ENCODE measurements at regions not wholly inside any gene's neighbourhood (a gene's known extent, or its start where the extent isn't known, plus 50 kb on each side); places are given as distances from the start of the nearest gene placed in this dataset.

DNA sequence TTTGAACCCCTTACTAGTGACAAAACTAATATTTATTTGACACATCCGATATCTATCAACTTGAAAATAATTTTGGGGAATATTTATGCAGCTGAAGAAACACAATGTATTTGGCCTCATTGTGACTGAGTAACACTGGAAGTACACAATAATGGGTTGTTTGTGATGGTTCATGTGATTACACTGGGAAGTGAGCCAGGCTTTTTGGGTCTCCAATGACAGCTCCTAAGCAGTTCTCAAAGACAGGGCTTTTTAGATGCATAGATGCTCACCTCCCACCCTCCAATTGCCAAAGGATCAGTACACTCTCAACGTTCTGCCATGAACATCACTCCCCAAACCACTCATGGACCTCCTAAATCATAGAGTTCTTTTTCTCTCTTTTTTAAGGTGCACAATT is 170.0 kb downstream of the SLC24A2 start:
- H2AK5ac ChIP-seq (ENCODE audit: insufficient read length, low read length) = no peak overlapping the region
- H3K79me2 ChIP-seq (ENCODE audit: insufficient read depth, low read length) = no peaks in the 10 kb centered on the region
- no peak overlapping the region for H3K56ac ChIP-seq (ENCODE audit: insufficient read length, low read depth, low read length)
- no peak overlapping the region for H2BK120ac ChIP-seq (ENCODE audit: low read depth, low read length, poor library complexity, severe bottlenecking)
- H4K8ac ChIP-seq (replicated peaks; ENCODE audit: insufficient read length, low read depth, low read length) = no peak overlapping the region
- WGBS (ENCODE audit: extremely low coverage, insufficient read length, low lambda C conversion rate) = no CpG with 5 or more reads among the region's 2 CpGs
- no peak overlapping the region for H4K5ac ChIP-seq (ENCODE audit: insufficient read length, low read depth, low read length)
- H2BK5ac ChIP-seq (ENCODE audit: insufficient read length, low read length) = no peak overlapping the region
- TF ChIP-seq, protein P1, sequence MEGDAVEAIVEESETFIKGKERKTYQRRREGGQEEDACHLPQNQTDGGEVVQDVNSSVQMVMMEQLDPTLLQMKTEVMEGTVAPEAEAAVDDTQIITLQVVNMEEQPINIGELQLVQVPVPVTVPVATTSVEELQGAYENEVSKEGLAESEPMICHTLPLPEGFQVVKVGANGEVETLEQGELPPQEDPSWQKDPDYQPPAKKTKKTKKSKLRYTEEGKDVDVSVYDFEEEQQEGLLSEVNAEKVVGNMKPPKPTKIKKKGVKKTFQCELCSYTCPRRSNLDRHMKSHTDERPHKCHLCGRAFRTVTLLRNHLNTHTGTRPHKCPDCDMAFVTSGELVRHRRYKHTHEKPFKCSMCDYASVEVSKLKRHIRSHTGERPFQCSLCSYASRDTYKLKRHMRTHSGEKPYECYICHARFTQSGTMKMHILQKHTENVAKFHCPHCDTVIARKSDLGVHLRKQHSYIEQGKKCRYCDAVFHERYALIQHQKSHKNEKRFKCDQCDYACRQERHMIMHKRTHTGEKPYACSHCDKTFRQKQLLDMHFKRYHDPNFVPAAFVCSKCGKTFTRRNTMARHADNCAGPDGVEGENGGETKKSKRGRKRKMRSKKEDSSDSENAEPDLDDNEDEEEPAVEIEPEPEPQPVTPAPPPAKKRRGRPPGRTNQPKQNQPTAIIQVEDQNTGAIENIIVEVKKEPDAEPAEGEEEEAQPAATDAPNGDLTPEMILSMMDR (conservative IDR thresholded peaks at IDR 0.05) = no peak
- H3K4me2 ChIP-seq (ENCODE audit: insufficient read depth, insufficient read length, low read length) = no peak overlapping the region
- H3T11ph ChIP-seq (ENCODE audit: low read length) = no peak overlapping the region
- Mint-ChIP-seq H3K4me3 (no peak overlapping the region), H3K9me3 (no peaks in the 10 kb centered on the region), H3K27me3 (ENCODE audit: low read depth) (no peaks in the 10 kb centered on the region), H3K36me3 (ENCODE audit: insufficient read depth in 1 of 3, low read depth in 3 of 3) (no peaks in the 10 kb centered on the region), H3K4me1 (peaks cover 0 to 7% of the 10 kb centered on the region in 2 experiments; a peak in 2 of 4 replicates), H3K27ac (no peak overlapping the region)
- H3K23ac ChIP-seq (ENCODE audit: insufficient read length, low read depth, low read length) = no peak overlapping the region
- H3K79me1 ChIP-seq (ENCODE audit: insufficient read depth, low read depth, low read length, poor library complexity, severe bottlenecking) = no peaks in the 10 kb centered on the region
- H2BK20ac ChIP-seq (ENCODE audit: low read depth, low read length, poor library complexity, severe bottlenecking) = no peak overlapping the region
- H3K9me3 ChIP-seq (ENCODE audit: control insufficient read depth, low read depth, low read length) = no peaks in the 10 kb centered on the region
- H3K27me3 ChIP-seq (ENCODE audit: insufficient read depth, low read length) = no peaks in the 10 kb centered on the region
- no peak overlapping the region for H4K91ac ChIP-seq (ENCODE audit: insufficient read length, low read depth, low read length)
- no peaks in the 10 kb centered on the region for H3K23me2 ChIP-seq (ENCODE audit: insufficient read length, low read depth, low read length, poor library complexity, severe bottlenecking)
- no peak overlapping the region for H3K27ac ChIP-seq (ENCODE audit: insufficient read length, low read depth, low read length)
- H2BK12ac ChIP-seq (ENCODE audit: insufficient read length, low read depth, low read length) = no peak overlapping the region
- H2BK15ac ChIP-seq (ENCODE audit: low read depth, low read length) = no peak overlapping the region
- no peaks in the 10 kb centered on the region; the same call in 1 of the 2 replicates for H3K4me1 ChIP-seq (ENCODE audit: insufficient read depth, low read length)
- no peak overlapping the region for H3K4ac ChIP-seq (ENCODE audit: low read depth, low read length)
- H2AFZ ChIP-seq (ENCODE audit: low read length) = no peak overlapping the region
- H3K18ac ChIP-seq (ENCODE audit: insufficient read length, low read depth, low read length) = no peak overlapping the region
- DNase-seq = no peak
- H3K14ac ChIP-seq (ENCODE audit: insufficient read depth, low read length) = no peak overlapping the region
- H3K9ac ChIP-seq (ENCODE audit: extremely low read depth, insufficient read length, low read length) = no peak overlapping the region
- H4K20me1 ChIP-seq (ENCODE audit: control insufficient read depth, insufficient read depth, insufficient read length) = peaks cover 3% of the 10 kb centered on the region
